ENCODE measurements at regions not wholly inside any gene's neighbourhood (a gene's known extent, or its start where the extent isn't known, plus 50 kb on each side); places are given as distances from the start of the nearest gene placed in this dataset.

GRCh38 chr4:175034007-175034406, 115.8 kb downstream of the ADAM29 start (continued):
- TF ChIP-seq, protein P1, sequence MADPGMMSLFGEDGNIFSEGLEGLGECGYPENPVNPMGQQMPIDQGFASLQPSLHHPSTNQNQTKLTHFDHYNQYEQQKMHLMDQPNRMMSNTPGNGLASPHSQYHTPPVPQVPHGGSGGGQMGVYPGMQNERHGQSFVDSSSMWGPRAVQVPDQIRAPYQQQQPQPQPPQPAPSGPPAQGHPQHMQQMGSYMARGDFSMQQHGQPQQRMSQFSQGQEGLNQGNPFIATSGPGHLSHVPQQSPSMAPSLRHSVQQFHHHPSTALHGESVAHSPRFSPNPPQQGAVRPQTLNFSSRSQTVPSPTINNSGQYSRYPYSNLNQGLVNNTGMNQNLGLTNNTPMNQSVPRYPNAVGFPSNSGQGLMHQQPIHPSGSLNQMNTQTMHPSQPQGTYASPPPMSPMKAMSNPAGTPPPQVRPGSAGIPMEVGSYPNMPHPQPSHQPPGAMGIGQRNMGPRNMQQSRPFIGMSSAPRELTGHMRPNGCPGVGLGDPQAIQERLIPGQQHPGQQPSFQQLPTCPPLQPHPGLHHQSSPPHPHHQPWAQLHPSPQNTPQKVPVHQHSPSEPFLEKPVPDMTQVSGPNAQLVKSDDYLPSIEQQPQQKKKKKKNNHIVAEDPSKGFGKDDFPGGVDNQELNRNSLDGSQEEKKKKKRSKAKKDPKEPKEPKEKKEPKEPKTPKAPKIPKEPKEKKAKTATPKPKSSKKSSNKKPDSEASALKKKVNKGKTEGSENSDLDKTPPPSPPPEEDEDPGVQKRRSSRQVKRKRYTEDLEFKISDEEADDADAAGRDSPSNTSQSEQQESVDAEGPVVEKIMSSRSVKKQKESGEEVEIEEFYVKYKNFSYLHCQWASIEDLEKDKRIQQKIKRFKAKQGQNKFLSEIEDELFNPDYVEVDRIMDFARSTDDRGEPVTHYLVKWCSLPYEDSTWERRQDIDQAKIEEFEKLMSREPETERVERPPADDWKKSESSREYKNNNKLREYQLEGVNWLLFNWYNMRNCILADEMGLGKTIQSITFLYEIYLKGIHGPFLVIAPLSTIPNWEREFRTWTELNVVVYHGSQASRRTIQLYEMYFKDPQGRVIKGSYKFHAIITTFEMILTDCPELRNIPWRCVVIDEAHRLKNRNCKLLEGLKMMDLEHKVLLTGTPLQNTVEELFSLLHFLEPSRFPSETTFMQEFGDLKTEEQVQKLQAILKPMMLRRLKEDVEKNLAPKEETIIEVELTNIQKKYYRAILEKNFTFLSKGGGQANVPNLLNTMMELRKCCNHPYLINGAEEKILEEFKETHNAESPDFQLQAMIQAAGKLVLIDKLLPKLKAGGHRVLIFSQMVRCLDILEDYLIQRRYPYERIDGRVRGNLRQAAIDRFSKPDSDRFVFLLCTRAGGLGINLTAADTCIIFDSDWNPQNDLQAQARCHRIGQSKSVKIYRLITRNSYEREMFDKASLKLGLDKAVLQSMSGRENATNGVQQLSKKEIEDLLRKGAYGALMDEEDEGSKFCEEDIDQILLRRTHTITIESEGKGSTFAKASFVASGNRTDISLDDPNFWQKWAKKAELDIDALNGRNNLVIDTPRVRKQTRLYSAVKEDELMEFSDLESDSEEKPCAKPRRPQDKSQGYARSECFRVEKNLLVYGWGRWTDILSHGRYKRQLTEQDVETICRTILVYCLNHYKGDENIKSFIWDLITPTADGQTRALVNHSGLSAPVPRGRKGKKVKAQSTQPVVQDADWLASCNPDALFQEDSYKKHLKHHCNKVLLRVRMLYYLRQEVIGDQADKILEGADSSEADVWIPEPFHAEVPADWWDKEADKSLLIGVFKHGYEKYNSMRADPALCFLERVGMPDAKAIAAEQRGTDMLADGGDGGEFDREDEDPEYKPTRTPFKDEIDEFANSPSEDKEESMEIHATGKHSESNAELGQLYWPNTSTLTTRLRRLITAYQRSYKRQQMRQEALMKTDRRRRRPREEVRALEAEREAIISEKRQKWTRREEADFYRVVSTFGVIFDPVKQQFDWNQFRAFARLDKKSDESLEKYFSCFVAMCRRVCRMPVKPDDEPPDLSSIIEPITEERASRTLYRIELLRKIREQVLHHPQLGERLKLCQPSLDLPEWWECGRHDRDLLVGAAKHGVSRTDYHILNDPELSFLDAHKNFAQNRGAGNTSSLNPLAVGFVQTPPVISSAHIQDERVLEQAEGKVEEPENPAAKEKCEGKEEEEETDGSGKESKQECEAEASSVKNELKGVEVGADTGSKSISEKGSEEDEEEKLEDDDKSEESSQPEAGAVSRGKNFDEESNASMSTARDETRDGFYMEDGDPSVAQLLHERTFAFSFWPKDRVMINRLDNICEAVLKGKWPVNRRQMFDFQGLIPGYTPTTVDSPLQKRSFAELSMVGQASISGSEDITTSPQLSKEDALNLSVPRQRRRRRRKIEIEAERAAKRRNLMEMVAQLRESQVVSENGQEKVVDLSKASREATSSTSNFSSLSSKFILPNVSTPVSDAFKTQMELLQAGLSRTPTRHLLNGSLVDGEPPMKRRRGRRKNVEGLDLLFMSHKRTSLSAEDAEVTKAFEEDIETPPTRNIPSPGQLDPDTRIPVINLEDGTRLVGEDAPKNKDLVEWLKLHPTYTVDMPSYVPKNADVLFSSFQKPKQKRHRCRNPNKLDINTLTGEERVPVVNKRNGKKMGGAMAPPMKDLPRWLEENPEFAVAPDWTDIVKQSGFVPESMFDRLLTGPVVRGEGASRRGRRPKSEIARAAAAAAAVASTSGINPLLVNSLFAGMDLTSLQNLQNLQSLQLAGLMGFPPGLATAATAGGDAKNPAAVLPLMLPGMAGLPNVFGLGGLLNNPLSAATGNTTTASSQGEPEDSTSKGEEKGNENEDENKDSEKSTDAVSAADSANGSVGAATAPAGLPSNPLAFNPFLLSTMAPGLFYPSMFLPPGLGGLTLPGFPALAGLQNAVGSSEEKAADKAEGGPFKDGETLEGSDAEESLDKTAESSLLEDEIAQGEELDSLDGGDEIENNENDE (IDR thresholded peaks at IDR 0.05; ENCODE audit: insufficient replicate concordance, low read length): peak; percentile 92
- TF ChIP-seq TCF12 (IDR thresholded peaks at IDR 0.05; ENCODE audit: low read depth, low read length): no peak
- no peak for TF ChIP-seq EZH2 (IDR thresholded peaks at IDR 0.05; ENCODE audit: low read depth, low read length, severe bottlenecking)
- TF ChIP-seq RXRA (IDR thresholded peaks at IDR 0.05; ENCODE audit: insufficient read depth, low read depth, low read length): no peak

Measured in H1 (cell line).